ENCODE measurements at regions not wholly inside any gene's neighbourhood (a gene's known extent, or its start where the extent isn't known, plus 50 kb on each side); places are given as distances from the start of the nearest gene placed in this dataset.
A peak's percentile ranks its signal among the peaks of the same experiment; 100 is the strongest.

- TF ChIP-seq PATZ1 (CRISPR knock-in tag; IDR thresholded peaks at IDR 0.05) (0 out of 2 replicates have a peak, but pooled peaks have one; percentile 17), MXD4 (CRISPR knock-in tag; IDR thresholded peaks at IDR 0.05) (no peak), RXRB (CRISPR knock-in tag; IDR thresholded peaks at IDR 0.05; ENCODE audit: borderline replicate concordance) (peak; percentile 36; the same call in 1 of the 2 replicates), JUND (CRISPR knock-in tag; IDR thresholded peaks at IDR 0.05) (no peak), FOXJ3 (CRISPR knock-in tag; IDR thresholded peaks at IDR 0.05; ENCODE audit: borderline replicate concordance) (no peak), DBP (CRISPR knock-in tag; IDR thresholded peaks at IDR 0.05; ENCODE audit: not compliant biosample characterization) (no peak), MAFG (CRISPR knock-in tag; IDR thresholded peaks at IDR 0.05) (no peak), FUBP1 (CRISPR knock-in tag; IDR thresholded peaks at IDR 0.05; ENCODE audit: borderline replicate concordance) (no peak), ZNF121 (CRISPR knock-in tag; IDR thresholded peaks at IDR 0.05) (no peak), UBTF (CRISPR knock-in tag; IDR thresholded peaks at IDR 0.05) (no peak), ZNF34 (CRISPR knock-in tag; IDR thresholded peaks at IDR 0.05; ENCODE audit: borderline replicate concordance) (no peak), DR1 (CRISPR knock-in tag; IDR thresholded peaks at IDR 0.05) (no peak), RBAK (CRISPR knock-in tag; IDR thresholded peaks at IDR 0.05) (no peak), ATAD3A (CRISPR knock-in tag; IDR thresholded peaks at IDR 0.05) (no peak), HNF1B (CRISPR knock-in tag; IDR thresholded peaks at IDR 0.05) (peak; percentile 80), RELA (CRISPR knock-in tag; IDR thresholded peaks at IDR 0.05) (no peak), TRIM22 (IDR thresholded peaks at IDR 0.05) (no peak), ZEB1 (IDR thresholded peaks at IDR 0.05; ENCODE audit: insufficient replicate concordance, low read depth) (no peak), ATF2 (CRISPR knock-in tag; IDR thresholded peaks at IDR 0.05) (no peak)
These were observed 84.8 kb upstream of the GATA6 start (continued) for GRCh38 chr18:22084547-22084946.
